HG03439 (cell line): ENCODE measurements at regions not wholly inside any gene's neighbourhood (a gene's known extent, or its start where the extent isn't known, plus 50 kb on each side); places are given as distances from the start of the nearest gene placed in this dataset.
A peak's percentile ranks its signal among the peaks of the same experiment; 100 is the strongest.
"Not testable (repeated sequence)": the region's sequence is repeated elsewhere in the genome, so short reads cannot be mapped to it uniquely, and the experiment has no call there.

Experiments used
- ATAC-seq: cut with Tn5 transposase; IDR thresholded peaks from one replicate; pipeline ENCODE4 v1.9.1; 2021; ENCODE audit warnings: mild to moderate bottlenecking, moderate library complexity; ENCODE audit not compliant: unreplicated experiment

DNA sequence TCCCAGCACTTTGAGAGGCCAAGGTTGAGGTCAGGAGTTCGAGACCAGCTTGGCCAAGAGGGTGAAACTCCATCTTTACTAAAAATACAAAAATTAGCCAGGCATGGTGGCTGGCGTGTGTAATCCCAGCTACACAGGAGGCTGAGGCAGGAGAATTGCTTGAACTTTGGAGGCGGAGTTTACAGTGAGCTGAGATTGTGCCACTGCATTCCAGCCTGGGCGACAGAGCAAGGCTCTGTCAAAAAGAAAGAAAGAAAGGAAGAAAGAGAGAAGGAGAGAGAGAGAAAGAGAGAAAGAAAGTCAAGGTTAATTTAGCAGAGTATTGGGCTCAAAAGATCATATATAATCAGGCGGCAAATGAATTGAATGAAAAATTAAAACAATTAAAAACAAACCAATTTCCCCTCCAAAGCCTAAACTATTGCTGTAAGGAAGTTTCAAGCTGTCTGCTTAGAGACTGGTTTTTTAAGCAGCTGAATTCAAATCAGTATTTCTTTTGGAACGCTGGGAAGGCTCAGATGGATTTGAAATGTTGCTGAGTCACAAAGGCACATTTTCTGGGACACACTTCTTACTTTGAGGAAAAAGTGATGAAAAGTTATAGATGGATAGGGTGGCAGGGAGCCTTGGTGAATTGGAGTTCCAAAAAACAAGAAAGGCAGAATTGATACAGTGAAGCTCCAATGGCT lies 81.3 kb upstream of the BHLHE40 start:
- no peak for ATAC-seq

DNA sequence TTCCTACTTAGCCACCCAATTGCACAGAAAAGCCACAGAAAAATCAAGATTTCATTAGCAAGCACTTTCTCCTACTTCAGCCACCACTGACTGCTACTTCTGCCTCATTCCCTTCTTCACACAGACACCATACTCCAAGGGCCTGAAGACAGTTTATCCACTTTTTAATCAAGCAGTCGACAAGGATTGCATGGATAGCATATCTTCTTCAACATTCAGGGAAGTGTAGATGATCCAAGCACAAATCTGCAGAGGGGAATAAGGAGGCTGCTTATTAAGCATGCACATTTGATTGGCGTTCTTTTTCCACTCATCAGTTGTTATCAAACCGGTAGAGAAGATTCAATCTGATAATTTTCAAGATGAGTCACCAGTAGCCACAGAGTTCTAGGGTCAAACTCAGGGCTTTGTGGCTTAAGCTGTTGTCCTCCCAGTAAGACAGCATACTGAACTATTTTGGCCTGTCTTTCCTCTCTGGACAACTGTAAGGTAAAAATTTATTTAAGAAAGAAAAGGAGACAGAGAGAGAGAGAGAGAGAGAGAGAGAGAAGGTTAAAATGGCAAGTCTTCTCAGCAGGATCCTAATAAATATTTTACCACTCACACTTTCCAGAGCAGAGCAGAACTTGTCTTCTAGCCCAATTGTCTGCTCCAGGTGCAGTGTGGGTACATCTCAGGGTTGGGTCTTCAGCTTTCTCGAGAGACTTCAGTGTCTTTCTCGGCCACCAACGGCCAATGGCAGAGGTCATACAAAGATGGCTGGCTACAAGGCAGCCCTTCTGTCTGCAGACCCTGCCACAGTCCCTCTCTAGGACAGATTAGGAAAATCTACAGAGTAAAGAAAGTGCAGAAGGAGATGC lies 80.6 kb upstream of the BHLHE40 start:
- peak; percentile 95 for ATAC-seq

DNA sequence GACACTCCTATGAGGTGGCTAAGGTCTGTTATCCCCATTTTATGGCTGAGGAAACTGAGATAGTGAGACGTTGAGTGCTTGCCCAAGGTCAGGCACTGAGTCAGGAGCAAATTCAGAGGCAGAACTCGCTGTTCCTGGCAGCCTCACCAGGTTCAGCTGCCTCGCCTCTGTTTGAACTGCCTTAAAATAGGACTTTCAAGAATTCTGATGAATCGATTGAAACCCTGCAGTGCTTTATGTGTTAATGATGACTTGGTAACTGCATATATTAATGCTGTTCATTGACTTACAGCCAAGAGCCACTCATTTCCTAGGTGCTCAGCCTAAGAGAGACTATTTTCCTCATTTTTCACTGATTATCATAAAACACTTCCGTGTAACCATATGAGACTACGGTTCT lies 79.5 kb upstream of the BHLHE40 start:
- ATAC-seq = no peak

DNA sequence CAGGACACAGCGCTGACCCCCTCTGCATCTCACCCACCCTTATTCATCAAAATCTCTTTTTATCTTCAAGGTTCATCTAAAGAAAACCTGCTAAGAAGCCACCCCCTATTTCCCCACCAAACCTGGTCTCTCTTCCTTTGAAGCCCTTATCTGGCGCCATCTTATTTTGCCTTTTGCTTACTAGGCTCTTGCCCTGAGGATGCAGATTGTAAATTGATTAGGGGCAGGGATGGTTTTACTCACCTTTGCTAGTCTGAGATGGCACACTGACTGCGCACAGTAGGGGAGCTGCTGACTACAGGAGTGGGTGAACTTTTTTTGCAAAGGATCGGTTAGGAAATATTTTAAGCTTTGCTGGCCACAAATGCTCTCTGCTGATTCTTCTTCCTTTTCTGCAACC lies 78.9 kb upstream of the BHLHE40 start:
- ATAC-seq = no peak

DNA sequence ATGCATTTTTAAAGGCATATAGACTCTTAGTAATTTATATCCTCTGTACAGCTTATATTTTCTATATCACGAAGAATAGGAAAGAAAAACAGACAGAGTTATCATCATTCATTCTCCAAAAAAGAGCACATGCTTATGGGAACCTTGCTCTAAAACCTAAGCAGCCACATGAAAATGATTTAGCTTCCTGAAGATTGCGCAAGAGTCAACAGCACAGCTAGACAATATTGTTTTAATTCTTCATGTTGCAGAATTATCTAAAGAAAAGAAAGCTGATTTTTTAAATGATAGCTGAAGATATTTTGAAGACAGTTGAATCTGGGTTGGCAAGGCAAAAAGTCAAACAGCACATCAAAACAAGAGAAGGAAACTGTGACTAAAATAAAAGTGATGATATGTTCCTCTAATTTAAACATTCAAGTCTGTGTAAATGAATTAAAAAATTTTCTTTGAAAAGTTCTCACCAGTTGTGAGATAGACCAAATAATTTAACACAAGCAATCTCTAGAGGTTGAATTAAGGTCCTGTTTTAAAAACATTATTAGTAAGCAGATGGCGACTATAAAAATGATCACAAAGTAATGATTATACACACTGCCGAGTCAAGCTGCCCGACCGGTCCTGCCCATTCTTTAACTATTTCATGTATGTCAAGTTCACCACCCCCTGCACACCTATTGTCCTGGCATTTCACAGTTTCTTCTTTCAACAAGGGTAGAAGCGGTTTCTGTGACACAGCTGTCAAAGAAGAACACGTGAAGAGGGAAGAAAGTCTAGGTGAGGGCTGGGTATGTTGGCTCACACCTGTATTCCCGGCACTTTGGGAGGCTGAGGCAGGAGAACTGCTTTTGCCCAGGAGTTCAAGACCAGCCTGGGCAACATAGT lies 74.2 kb upstream of the BHLHE40 start:
- no peak for ATAC-seq

DNA sequence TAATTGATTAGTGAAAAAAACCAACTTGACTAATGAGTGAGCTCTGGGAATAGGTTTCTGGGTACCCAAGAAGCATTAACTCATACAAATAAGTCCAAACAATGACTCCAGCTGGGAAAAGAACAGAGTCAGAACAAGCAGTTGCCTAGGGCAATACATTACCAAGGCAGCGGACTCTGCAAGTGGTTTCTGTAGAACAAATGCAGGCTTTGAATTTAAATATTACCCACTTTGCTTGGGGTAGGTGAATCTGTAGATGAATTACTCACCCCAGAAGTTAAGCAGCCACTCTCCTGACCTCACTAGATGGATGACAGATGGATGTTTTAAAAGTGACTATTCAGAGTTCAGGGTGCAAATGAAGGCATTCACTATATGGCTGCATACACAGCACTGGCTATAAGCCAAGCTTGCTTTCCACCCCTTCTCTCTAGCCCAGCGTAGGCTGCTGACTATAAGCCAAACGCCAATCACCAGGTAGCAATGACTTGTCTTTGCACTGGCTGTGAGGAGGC lies 73.1 kb upstream of the BHLHE40 start:
- ATAC-seq = no peak

DNA sequence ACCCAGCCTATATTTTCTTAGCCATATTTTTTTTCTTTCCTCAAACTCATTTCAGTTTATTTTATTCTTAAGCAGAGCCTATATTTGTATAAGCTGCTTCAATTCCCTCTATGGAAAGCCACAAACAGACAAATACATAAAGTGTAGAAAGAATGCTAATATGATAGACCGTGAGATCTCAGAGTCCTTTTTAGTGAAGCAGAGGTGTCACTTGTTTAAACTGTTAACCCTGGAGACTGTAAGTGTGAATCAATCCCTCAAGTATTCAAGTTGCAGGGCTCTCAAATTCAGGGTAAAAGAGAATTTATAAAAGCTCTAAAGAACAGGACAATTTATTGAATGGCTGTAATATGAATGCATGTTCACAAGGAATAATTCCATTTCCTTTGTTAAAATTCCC lies 72.2 kb upstream of the BHLHE40 start:
- ATAC-seq = no peak

DNA sequence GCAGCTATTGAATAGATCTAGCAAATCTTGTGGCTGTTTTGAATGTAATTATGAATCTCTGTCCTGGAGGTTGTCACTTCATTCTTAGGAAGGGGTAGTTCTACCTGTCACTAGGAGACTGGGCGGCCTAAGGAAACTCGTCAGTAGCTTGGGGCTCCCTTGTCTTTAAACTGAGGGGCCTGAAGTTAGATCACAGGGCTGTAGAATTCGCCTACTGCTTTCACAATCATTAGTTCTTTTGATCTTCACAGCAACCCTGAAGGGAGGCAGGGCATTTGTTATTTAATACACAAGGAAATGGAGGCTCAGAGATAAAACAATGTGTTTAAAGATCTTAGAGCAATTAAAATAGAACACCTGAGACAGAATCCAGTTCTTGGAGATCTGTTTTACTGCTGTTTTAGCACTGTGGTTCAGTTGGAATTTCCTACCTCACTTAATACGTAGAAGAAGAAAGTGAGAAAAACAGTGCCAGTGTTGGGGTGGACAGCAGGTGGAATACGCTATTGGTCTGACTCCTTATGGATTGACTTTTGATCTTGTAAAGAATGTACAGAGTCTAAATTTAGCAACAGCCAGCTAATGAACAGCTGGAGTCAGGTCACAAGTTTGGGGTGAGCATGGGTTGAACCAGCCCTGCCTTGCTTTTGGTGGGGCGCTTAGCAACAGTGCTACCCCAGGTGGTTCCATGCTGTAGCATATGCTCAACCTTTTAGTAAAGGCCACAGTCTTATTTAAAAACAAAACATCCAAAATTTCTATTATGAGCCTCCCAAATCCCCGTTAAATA lies 71.4 kb upstream of the BHLHE40 start:
- no peak for ATAC-seq

DNA sequence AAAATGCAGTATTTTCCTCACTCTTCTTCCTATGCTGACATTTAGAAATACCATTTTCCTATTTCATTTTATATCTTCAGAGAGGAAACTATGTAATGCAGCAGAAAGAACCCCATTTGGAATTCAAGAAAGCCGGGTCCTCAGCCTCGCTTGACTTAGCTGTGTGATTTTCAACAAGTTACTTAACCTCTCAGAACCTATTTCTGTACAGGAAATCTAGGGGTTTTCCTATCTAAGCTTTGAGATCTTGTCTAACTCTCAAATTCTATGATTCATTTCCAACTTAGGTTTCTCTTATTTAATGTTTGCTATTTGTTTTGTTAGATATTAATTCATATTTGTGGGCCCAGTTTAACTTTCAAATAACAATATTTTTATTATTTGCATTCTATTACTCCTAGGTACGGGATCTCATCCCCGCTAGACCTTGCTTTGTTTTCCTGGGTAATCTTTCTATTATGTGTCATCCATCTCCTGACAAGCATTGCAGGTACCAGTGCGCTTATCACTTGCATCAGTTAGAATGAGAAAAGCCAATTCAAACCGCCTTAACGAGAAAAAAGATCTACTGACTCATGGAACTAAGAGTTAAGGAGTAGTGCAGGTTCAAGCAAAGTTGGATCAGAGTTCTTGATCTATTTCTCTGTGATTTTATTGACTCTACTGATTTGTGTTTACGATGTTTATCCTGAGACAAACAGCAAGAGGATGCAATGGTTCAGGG lies 70.6 kb upstream of the BHLHE40 start:
- ATAC-seq = no peak

DNA sequence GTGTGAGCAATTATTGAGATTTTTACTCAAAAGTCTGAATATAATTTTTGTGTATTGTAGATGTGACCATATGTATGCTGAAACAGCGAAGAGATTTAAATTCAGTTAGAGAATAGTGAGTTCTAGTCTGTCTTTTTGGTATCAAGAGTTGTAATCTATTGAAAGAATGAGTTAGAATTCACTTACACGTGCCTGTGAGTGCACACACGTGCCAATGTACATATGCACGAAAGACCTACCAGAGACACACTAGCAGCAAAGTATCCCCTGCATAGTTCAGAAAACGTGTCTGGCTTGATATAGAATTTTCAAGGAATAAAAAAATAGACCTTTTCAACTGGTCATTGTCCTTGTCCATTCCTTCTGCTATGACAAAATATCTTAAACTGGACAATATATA lies 64.8 kb upstream of the BHLHE40 start:
- no peak for ATAC-seq

DNA sequence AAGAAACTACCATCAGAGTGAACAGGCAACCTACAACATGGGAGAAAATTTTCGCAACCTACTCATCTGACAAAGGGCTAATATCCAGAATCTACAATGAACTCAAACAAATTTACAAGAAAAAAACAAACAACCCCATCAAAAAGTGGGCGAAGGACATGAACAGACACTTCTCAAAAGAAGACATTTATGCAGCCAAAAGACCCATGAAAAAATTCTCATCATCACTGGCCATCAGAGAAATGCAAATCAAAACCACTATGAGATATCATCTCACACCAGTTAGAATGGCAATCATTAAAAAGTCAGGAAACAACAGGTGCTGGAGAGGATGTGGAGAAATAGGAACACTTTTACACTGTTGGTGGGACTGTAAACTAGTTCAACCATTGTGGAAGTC lies 57.6 kb upstream of the BHLHE40 start:
- ATAC-seq = not testable (repeated sequence)

DNA sequence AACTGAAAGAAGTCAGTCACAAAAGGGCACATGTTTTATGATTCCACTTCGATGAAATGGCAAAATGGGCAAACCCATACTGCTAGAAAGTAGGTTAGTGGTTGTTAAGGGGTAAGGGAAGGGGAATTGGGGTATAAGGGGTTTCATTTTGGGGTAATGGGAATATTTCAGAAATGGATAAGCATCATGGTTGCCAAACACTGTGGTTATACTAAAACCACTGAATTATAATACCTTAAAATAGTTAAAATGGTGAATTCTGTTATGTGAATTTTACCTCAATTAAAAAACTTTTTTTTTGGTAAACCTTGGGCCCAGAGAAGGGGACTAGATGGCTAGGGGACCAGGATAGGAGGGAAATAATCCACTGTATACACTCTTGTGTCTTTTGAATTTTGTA lies 52.3 kb upstream of the BHLHE40 start:
- no peak for ATAC-seq

DNA sequence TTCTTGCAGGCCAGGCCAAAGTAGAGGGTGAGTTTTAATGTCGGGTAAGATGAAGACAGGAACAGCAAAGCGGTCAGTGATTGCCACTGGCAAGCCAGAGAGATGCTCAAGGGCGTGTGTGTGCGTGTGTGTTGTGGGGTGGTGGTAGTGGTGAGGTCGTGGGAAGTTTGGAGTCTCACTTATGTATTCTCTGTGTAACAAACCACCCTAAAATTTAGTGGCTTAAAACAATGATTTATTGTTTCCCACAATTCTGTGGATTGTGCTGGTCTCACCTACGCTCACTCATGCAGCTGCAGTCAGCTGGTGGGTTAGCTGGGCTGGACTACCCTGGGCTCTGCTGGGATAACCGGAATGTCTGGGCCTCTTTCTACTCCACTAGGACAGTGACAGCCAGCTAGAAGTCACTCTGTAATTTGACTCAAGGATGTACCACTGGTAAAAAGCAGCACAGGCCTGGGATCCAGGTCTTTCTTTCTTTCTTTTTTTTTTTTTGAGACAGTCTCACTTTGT lies 50.9 kb upstream of the BHLHE40 start:
- ATAC-seq = no peak
